GM21717 (cell line): ENCODE measurements at regions not wholly inside any gene's neighbourhood (a gene's known extent, or its start where the extent isn't known, plus 50 kb on each side); places are given as distances from the start of the nearest gene placed in this dataset.

Experiments
- ATAC-seq: cut with Tn5 transposase; IDR thresholded peaks from one replicate; pipeline ENCODE4 v1.9.1; 2021; ENCODE audit warnings: mild to moderate bottlenecking, moderate library complexity; ENCODE audit not compliant: unreplicated experiment

- ATAC-seq = no peak
Measured at GRCh38 chr1:229218612-229219025, 52.3 kb upstream of the RAB4A start.

GRCh38 chr1:229220163-229220846 lies 50.6 kb upstream of the RAB4A start:
- ATAC-seq = no peak

- ATAC-seq = no peak
Measured at GRCh38 chr1:229221106-229222019, 49.5 kb upstream of the RAB4A start.
